Spleen (tissue), 7 donors: ENCODE measurements at regions not wholly inside any gene's neighbourhood (a gene's known extent, or its start where the extent isn't known, plus 50 kb on each side); places are given as distances from the start of the nearest gene placed in this dataset.

ENCODE experiments used
- CTCF ChIP-seq, 11 experiments: fragments of 200-600 bp in 7 of 11; fragments of 450-650 bp in 4 of 11; sonication (generic) in 4 of 11; IDR thresholded peaks in 8 of 11; conservative IDR thresholded peaks in 3 of 11; 1 replicate in 7 of 11; 2 replicates in 4 of 11; pipeline versions ENCODE4 v1.4.0 to v1.8.0; 2016 to 2021; ENCODE audit warnings: antibody characterized with exemption in 11 of 11, inconsistent platforms in 4 of 11, mild to moderate bottlenecking in 1 of 11
- POLR2A ChIP-seq, 3 donors: fragments of 450-650 bp; IDR thresholded peaks; one replicate each; pipeline ENCODE4 v1.5.1; 2017; ENCODE audit warnings: antibody characterized with exemption in 3 of 3, mild to moderate bottlenecking in 1 of 3
- donor health status: DM: no; HTN: no; CAD: no; lungs with moderate emphysema.
- donor health status: DM: no; HTN: no; CAD: no.
- donor health status: DM: no; HTN: no; CAD: no.

- TF ChIP-seq POLR2A (IDR thresholded peaks at IDR 0.05) (no peak), CTCF (IDR thresholded peaks at IDR 0.05 in 8 of 11, conservative IDR thresholded peaks at IDR 0.05 in 3 of 11) (no peak)
Observed at GRCh38 chr18:34411952-34412351, 187.2 kb upstream of the NOL4 start.
